Fibroblast of lung (primary cell): ENCODE measurements at regions not wholly inside any gene's neighbourhood (a gene's known extent, or its start where the extent isn't known, plus 50 kb on each side); places are given as distances from the start of the nearest gene placed in this dataset.
A peak's percentile ranks its signal among the peaks of the same experiment; 100 is the strongest.
"Not testable (repeated sequence)": the region's sequence is repeated elsewhere in the genome, so short reads cannot be mapped to it uniquely, and the experiment has no call there.

Source experiments
- DNase-seq, 2 donors: peaks; one replicate each; pipeline versions ENCODE4 v3.0.0 to v3.0.0-alpha.2; 2010; ENCODE audit warnings: low read depth in 2 of 2
- H2AFZ ChIP-seq: 2 replicates; pipeline ENCODE4 v1.5.1; 2012; ENCODE audit warnings: low read length, control low read depth, inconsistent platforms
- H3K27ac ChIP-seq: 2 replicates; pipeline ENCODE4 v1.5.1; 2011; ENCODE audit warnings: low read length, control low read depth; ENCODE audit not compliant: insufficient read depth
- H3K27me3 ChIP-seq: 2 replicates; pipeline ENCODE4 v1.5.1; 2011; ENCODE audit warnings: mild to moderate bottlenecking, low read length; ENCODE audit not compliant: control insufficient read depth, insufficient read depth
- H3K36me3 ChIP-seq: 2 replicates; pipeline ENCODE4 v1.5.1; 2011; ENCODE audit warnings: low read length; ENCODE audit not compliant: control insufficient read depth, insufficient read depth
- H3K4me1 ChIP-seq: 2 replicates; pipeline ENCODE4 v1.5.1; 2011; ENCODE audit warnings: low read length; ENCODE audit not compliant: control insufficient read depth, insufficient read depth; ENCODE audit errors: extremely low read depth
- H3K4me2 ChIP-seq: 2 replicates; pipeline ENCODE4 v1.5.1; 2011; ENCODE audit warnings: low read length, control low read depth; ENCODE audit not compliant: insufficient read depth; ENCODE audit errors: extremely low read depth
- H3K4me3 ChIP-seq, 4 experiments: fragments of 200-600 bp in 1 of 4; sonication (generic) in 1 of 4; replicated peaks in 1 of 4; 2 replicates each; pipeline ENCODE4 v1.5.1; 2011 to 2016; ENCODE audit warnings: low read length in 4 of 4, low read depth in 3 of 4, mild to moderate bottlenecking in 3 of 4, control low read depth in 2 of 4, inconsistent platforms in 1 of 4, mixed read lengths in 1 of 4; ENCODE audit not compliant: insufficient read depth in 1 of 4; ENCODE audit errors: control extremely low read depth in 1 of 4
- H3K79me2 ChIP-seq: 2 replicates; pipeline ENCODE4 v1.5.1; 2012; ENCODE audit warnings: mild to moderate bottlenecking, low read length, inconsistent platforms; ENCODE audit not compliant: control insufficient read depth, insufficient read depth
- H3K9ac ChIP-seq: 2 replicates; pipeline ENCODE4 v1.5.1; 2011; ENCODE audit warnings: mild to moderate bottlenecking, low read length, control low read depth; ENCODE audit not compliant: insufficient read depth
- H3K9me3 ChIP-seq: 2 replicates; pipeline ENCODE4 v1.5.1; 2012; ENCODE audit warnings: low read depth, low read length; ENCODE audit not compliant: control insufficient read depth, insufficient read depth
- H4K20me1 ChIP-seq: 2 replicates; pipeline ENCODE4 v1.5.1; 2011; ENCODE audit warnings: low read length; ENCODE audit not compliant: control insufficient read depth, insufficient read depth; ENCODE audit errors: extremely low read depth

- H3K9me3 ChIP-seq, H3K27me3 ChIP-seq, H3K36me3 ChIP-seq, H3K4me3 ChIP-seq, H3K4me2 ChIP-seq, H3K9ac ChIP-seq, H3K27ac ChIP-seq, H2AFZ ChIP-seq, H3K4me1 ChIP-seq, H4K20me1 ChIP-seq, H3K79me2 ChIP-seq: not testable (repeated sequence)
- DNase-seq = peak in 1 of 2 donors; percentile 1
These were observed 104.3 kb upstream of the ZNF519 start for GRCh38 chr18:14236356-14237048.

GRCh38 chr18:14225286-14225679, 93.0 kb upstream of the ZNF519 start:
- H3K4me2 ChIP-seq, H3K27ac ChIP-seq, H3K4me1 ChIP-seq, H2AFZ ChIP-seq, H3K27me3 ChIP-seq, H3K9me3 ChIP-seq, H3K9ac ChIP-seq, H3K4me3 ChIP-seq, DNase-seq, H3K36me3 ChIP-seq, H3K79me2 ChIP-seq, H4K20me1 ChIP-seq: not testable (repeated sequence)

- not testable (repeated sequence) for H2AFZ ChIP-seq, H3K27me3 ChIP-seq, H3K27ac ChIP-seq, H3K79me2 ChIP-seq, H3K4me3 ChIP-seq, H3K4me1 ChIP-seq, H3K4me2 ChIP-seq, DNase-seq, H3K9ac ChIP-seq, H4K20me1 ChIP-seq, H3K9me3 ChIP-seq, H3K36me3 ChIP-seq
These were observed 92.5 kb upstream of the ZNF519 start for GRCh38 chr18:14224551-14225285.

GRCh38 chr18:14223919-14224318, 91.7 kb upstream of the ZNF519 start:
- H3K79me2 ChIP-seq, H3K4me1 ChIP-seq, H3K9ac ChIP-seq, H3K27me3 ChIP-seq, DNase-seq, H3K4me3 ChIP-seq, H3K9me3 ChIP-seq, H3K4me2 ChIP-seq, H3K36me3 ChIP-seq, H4K20me1 ChIP-seq, H2AFZ ChIP-seq, H3K27ac ChIP-seq: not testable (repeated sequence)

- not testable (repeated sequence) for H2AFZ ChIP-seq, H3K9me3 ChIP-seq, H4K20me1 ChIP-seq, H3K4me2 ChIP-seq, H3K27me3 ChIP-seq, H3K4me3 ChIP-seq, H3K27ac ChIP-seq, H3K4me1 ChIP-seq, H3K79me2 ChIP-seq, H3K9ac ChIP-seq, DNase-seq, H3K36me3 ChIP-seq
These were observed 91.1 kb upstream of the ZNF519 start for GRCh38 chr18:14223231-14223822.

DNA sequence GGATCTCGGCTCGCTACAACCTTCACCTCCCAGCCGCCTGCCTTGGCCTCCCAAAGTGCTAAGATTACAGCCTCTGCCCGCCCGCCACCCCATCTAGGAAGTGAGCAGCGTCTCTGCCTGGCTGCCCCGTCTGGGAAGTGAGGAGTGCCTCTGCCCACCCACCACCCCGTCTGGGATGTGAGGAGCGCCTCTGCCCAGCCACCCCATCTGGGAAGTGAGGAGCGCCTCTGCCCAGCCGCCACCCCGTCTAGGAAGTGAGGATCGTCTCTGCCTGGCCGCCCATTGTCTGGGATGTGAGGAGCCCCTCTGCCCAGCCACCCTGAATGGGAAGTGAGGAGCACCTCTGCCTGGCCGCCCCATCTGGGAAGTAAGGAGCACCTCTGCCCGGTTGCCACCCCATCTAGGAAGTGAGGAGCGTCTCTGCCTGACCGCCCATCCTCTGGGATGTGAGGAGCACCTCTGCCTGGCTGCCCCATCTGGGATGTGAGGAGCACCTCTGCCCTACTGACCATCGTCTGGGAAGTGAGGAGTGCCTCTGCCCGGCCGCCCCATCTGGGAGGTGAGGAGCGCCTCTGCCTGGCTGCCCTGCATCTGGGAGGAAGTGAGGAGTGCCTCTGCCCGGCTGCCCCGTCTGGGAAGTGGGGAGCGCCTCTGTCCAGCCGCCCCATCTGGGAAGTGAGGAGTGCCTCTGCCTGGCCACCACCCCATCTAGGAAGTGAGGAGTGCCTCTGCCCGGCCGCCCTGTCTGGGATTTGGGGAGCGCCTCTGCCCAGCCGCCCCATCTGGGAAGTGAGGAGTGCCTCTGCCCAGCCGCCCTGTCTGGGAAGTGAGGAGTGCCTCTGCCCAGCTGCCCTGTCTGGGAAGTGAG, 90.4 kb upstream of the ZNF519 start:
- not testable (repeated sequence) for H3K9me3 ChIP-seq, H3K9ac ChIP-seq, H3K36me3 ChIP-seq, H3K27ac ChIP-seq, H3K27me3 ChIP-seq, DNase-seq, H3K4me2 ChIP-seq, H4K20me1 ChIP-seq, H3K4me1 ChIP-seq, H3K4me3 ChIP-seq, H2AFZ ChIP-seq, H3K79me2 ChIP-seq
